HEK293 (cell line): ENCODE measurements at regions not wholly inside any gene's neighbourhood (a gene's known extent, or its start where the extent isn't known, plus 50 kb on each side); places are given as distances from the start of the nearest gene placed in this dataset.

ENCODE experiments used
- CTCF ChIP-seq: fragments of 450-650 bp; formaldehyde crosslinking; IDR thresholded peaks from 2 replicates; pipeline ENCODE4 v1.5.1; 2016; ENCODE audit warnings: missing biosample characterization, missing genetic modification characterization
- REST ChIP-seq: fragments of 450-650 bp; formaldehyde crosslinking; IDR thresholded peaks from 2 replicates; pipeline ENCODE4 v1.5.1; 2016; ENCODE audit warnings: missing biosample characterization, missing genetic modification characterization
- TCF7L2 ChIP-seq: IDR thresholded peaks from 2 replicates; pipeline ENCODE4 v1.6.1; 2011; ENCODE audit warnings: low read depth, mild to moderate bottlenecking, inconsistent platforms, low read length, moderate library complexity, borderline replicate concordance
- ZBTB17 ChIP-seq: fragments of 450-650 bp; formaldehyde crosslinking; IDR thresholded peaks from 2 replicates; pipeline ENCODE4 v1.5.1; 2016; ENCODE audit warnings: missing biosample characterization, missing genetic modification characterization
- ZBTB21 ChIP-seq: fragments of 450-650 bp; formaldehyde crosslinking; IDR thresholded peaks from 2 replicates; pipeline ENCODE4 v1.5.1; 2017; ENCODE audit warnings: missing biosample characterization, missing genetic modification characterization
- ZFP37 ChIP-seq: fragments of 450-650 bp; formaldehyde crosslinking; IDR thresholded peaks from 2 replicates; pipeline ENCODE4 v1.5.1; 2016; ENCODE audit warnings: missing biosample characterization, missing genetic modification characterization
- ZNF157 ChIP-seq: fragments of 450-650 bp; formaldehyde crosslinking; IDR thresholded peaks from 2 replicates; pipeline ENCODE4 v1.5.1; 2016; ENCODE audit warnings: missing biosample characterization, missing genetic modification characterization
- ZNF18 ChIP-seq: fragments of 450-650 bp; formaldehyde crosslinking; IDR thresholded peaks from 2 replicates; pipeline ENCODE4 v1.5.1; 2016; ENCODE audit warnings: missing biosample characterization, missing genetic modification characterization
- ZNF600 ChIP-seq: fragments of 450-650 bp; formaldehyde crosslinking; IDR thresholded peaks from 2 replicates; pipeline ENCODE4 v1.5.1; 2016; ENCODE audit warnings: missing biosample characterization, missing genetic modification characterization
- ZNF792 ChIP-seq: fragments of 450-650 bp; formaldehyde crosslinking; IDR thresholded peaks from 2 replicates; pipeline ENCODE4 v1.5.1; 2016; ENCODE audit warnings: missing biosample characterization, missing genetic modification characterization
- TF ChIP-seq, protein P1 (sequence below): fragments of 450-650 bp; formaldehyde crosslinking; IDR thresholded peaks from 2 replicates; pipeline ENCODE4 v1.5.1; 2016; ENCODE audit warnings: missing biosample characterization, missing genetic modification characterization, low read depth
- TF ChIP-seq, protein P2 (sequence below): fragments of 450-650 bp; formaldehyde crosslinking; IDR thresholded peaks from 2 replicates; pipeline ENCODE4 v1.5.1; 2017; ENCODE audit warnings: missing biosample characterization, mild to moderate bottlenecking, missing genetic modification characterization, moderate library complexity

DNA sequence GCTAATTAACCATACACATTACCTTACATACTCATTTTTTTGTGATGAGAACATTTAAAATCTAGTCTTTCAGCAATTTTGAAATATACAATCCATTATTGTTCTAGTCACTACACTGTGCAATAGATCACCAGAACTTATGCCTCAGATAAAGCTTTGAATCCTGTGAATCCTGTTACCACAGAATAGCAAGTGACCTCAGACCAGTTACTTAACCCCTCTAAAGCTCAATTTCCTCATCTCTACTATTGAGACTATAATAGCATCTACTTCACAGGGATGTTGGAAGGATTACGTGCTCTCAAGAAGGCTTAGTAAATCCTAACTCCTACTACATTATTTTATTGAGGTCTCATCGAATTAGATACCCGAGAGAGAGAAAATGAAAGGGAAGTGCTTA lies 60.2 kb upstream of the PIP5K1B start:
- no peak for TF ChIP-seq ZNF600
- no peak for TF ChIP-seq CTCF (tag by site-specific recombination)
- TF ChIP-seq REST: no peak
- TF ChIP-seq ZNF792 (tag by site-specific recombination): no peak
- no peak for TF ChIP-seq ZNF157 (tag by site-specific recombination)
- TF ChIP-seq, protein P1, sequence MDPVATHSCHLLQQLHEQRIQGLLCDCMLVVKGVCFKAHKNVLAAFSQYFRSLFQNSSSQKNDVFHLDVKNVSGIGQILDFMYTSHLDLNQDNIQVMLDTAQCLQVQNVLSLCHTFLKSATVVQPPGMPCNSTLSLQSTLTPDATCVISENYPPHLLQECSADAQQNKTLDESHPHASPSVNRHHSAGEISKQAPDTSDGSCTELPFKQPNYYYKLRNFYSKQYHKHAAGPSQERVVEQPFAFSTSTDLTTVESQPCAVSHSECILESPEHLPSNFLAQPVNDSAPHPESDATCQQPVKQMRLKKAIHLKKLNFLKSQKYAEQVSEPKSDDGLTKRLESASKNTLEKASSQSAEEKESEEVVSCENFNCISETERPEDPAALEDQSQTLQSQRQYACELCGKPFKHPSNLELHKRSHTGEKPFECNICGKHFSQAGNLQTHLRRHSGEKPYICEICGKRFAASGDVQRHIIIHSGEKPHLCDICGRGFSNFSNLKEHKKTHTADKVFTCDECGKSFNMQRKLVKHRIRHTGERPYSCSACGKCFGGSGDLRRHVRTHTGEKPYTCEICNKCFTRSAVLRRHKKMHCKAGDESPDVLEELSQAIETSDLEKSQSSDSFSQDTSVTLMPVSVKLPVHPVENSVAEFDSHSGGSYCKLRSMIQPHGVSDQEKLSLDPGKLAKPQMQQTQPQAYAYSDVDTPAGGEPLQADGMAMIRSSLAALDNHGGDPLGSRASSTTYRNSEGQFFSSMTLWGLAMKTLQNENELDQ: no peak
- no peak for TF ChIP-seq ZNF18 (tag by site-specific recombination)
- TF ChIP-seq TCF7L2: no peak
- no peak for TF ChIP-seq ZBTB21 (tag by site-specific recombination)
- TF ChIP-seq, protein P2, sequence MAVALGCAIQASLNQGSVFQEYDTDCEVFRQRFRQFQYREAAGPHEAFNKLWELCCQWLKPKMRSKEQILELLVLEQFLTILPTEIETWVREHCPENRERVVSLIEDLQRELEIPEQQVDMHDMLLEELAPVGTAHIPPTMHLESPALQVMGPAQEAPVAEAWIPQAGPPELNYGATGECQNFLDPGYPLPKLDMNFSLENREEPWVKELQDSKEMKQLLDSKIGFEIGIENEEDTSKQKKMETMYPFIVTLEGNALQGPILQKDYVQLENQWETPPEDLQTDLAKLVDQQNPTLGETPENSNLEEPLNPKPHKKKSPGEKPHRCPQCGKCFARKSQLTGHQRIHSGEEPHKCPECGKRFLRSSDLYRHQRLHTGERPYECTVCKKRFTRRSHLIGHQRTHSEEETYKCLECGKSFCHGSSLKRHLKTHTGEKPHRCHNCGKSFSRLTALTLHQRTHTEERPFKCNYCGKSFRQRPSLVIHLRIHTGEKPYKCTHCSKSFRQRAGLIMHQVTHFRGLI (tag by site-specific recombination): no peak
- TF ChIP-seq ZBTB17: no peak
- TF ChIP-seq ZFP37 (tag by site-specific recombination): no peak
